HG03045 (cell line): ENCODE measurements at regions not wholly inside any gene's neighbourhood (a gene's known extent, or its start where the extent isn't known, plus 50 kb on each side); places are given as distances from the start of the nearest gene placed in this dataset.

Experiments used
- ATAC-seq: cut with Tn5 transposase; IDR thresholded peaks from one replicate; pipeline ENCODE4 v1.9.1; 2021; ENCODE audit warnings: mild to moderate bottlenecking, moderate library complexity; ENCODE audit not compliant: unreplicated experiment

DNA sequence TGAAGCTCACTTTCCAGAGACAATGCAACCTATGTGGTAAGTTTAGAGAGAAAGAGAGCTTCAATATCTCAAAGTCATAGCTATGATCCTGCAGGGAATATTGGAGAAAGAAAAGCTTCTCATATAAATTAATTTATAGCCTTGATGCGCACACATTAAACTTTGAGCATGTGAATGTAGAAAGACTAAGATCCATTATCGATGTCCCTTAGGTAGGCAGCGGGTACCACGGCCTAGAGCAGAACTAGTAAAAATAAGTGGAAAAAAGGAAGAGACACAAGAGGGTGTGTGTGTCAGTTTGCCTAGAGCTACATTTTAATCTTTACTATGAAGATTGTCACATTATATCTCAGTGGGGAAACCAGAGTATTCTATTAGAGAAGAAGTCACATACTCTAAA is 685.6 kb downstream of the AMY1C start:
- no peak for ATAC-seq

GRCh38 chr1:104440011-104440410 is 690.3 kb downstream of the AMY1C start:
- no peak for ATAC-seq

DNA sequence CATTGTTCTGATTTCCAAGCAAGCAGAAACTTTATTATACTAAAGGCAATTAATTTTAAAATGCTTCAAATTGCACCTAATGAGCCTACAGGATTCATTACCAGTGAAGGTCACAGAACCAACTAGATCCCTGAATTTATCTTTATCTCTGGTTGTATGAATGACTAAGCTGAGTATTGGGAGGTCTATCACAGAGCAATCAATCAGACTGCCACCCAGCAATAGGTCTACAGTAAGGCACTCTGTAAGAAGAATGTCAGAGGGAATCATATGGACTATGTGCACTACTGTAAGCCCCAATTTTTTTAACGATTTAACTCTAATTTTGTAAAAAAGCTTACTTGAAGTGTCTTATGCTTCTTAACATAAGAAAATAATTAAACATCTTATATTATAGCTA is 707.0 kb downstream of the AMY1C start:
- no peak for ATAC-seq

DNA sequence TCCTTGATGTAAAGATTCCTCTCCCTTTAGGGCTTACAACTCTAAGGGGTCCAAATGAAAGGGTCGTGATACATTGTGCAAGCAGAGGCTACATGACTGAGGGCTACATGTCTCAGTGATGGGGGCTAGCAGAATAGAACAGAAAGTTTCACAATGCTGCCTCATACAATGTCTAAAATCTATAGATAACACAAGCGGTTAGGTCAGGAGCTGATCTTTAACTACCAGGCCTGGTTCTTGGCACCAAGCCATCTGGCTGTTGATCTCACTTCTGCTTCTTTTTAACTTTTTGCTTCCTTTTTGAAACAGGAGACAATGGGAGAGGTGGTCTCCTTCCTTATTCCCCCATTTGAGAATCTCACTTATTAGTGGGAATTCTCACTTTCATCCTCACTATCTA is 710.2 kb downstream of the AMY1C start:
- no peak for ATAC-seq

- no peak for ATAC-seq
These were observed 711.2 kb downstream of the AMY1C start for GRCh38 chr1:104460880-104461279.

DNA sequence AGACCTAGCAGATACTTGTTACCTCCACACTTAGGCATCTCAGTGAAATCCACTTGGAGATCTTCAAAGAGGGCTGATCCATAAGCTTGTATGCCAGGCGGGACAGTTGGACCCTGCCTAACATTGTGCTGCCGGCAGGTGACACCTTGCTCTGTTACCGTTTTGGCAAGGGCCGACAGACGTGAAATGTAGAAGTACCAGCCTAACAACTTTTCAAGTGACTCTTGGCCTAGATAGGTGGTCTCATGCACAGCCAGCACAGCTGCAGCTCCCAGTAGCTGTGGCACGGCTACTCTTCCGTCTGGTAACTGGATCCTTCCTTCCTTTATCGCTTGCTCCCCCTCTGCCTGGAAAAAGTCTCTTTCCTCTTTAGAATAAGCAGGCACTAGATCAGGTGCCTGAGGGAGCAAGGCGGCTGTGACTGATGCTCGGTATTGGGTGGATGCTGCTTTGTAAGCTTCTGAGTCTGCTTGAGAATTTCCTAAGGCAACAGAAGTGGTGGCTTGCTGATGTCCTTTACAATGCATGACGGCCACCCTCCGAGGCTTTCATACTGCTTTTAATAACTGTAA is 713.5 kb downstream of the AMY1C start:
- ATAC-seq: no peak

GRCh38 chr1:104466068-104466467 is 716.4 kb downstream of the AMY1C start:
- no peak for ATAC-seq

- ATAC-seq: peak; percentile 57
These were observed 717.9 kb downstream of the AMY1C start for GRCh38 chr1:104467590-104467989.

- no peak for ATAC-seq
These were observed 718.6 kb downstream of the AMY1C start for GRCh38 chr1:104468282-104468681.

GRCh38 chr1:104476126-104476525 is 726.4 kb downstream of the AMY1C start:
- no peak for ATAC-seq

DNA sequence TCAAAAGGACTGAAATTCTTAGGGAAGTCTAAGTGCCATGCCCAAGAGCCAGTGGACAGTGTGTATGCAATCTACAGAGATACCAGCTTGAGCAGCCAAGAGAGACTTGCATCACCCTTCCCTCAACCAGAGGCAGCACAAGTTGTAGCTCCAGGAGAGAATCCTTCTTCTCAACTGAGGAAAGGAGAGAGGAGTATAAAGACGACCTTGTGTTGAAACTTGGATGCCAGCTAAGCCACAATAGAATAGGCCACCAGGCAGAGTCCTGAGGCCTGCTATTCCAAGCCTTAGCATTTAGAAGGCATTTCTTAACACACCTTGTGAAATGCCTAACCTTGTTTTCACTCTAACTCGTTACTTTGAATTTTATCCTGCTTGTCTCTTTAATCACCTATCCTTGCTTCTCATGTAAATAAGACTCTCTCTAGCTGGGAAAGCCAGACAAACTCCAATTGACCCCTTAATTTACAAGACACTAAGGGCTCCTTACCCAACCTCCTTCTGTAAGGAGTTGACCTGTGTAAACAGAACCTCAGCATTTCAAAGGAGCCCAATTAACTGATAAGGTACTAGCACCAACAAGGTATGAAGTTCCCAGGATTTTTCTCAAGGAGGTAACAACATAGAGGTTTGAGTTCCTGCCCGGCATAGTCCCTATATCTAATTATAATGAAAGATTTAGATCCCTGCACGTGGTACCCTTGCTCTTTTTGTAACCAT is 738.8 kb downstream of the AMY1C start:
- no peak for ATAC-seq

- no peak for ATAC-seq
These were observed 776.6 kb downstream of the AMY1C start for GRCh38 chr1:104526158-104526795.

DNA sequence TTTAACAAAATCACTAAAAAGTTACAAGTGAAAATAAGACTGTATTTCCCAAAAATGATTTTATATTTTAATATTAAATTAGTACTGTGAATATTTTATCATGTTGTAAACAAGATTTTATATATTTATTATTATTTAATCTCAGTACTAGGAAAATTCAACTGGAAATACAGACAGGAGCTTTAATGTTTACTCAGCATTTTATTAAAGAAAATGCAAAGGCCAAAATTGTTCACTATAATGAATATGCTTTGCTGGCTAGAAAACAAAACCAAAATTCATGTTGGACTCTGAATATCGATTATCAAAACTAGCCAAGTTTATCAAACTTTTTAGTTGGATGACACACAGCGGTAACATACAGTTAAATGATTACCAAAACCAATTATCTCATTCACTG is 782.3 kb downstream of the AMY1C start:
- no peak for ATAC-seq

- no peak for ATAC-seq
These were observed 824.9 kb downstream of the AMY1C start for GRCh38 chr1:104574620-104575019.

DNA sequence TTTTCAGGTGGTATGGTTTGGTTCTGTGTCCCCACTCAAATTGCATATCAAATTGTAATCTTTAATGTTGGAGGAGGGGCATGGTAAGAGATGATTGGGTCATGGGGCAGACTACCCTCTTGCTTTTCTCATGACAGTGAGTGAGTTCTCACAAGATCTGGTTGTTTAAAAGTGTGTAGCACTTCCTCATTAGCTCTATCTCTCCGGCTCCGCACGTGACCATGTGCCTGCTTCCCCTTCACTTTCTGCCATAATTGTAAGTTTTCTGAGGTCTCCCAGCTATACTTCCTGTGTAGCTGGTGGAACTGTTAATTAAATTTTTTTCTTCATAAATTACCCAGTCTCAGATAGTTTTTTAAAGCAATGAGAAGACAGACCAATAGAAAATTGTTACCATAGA is 843.2 kb downstream of the AMY1C start:
- no peak for ATAC-seq

DNA sequence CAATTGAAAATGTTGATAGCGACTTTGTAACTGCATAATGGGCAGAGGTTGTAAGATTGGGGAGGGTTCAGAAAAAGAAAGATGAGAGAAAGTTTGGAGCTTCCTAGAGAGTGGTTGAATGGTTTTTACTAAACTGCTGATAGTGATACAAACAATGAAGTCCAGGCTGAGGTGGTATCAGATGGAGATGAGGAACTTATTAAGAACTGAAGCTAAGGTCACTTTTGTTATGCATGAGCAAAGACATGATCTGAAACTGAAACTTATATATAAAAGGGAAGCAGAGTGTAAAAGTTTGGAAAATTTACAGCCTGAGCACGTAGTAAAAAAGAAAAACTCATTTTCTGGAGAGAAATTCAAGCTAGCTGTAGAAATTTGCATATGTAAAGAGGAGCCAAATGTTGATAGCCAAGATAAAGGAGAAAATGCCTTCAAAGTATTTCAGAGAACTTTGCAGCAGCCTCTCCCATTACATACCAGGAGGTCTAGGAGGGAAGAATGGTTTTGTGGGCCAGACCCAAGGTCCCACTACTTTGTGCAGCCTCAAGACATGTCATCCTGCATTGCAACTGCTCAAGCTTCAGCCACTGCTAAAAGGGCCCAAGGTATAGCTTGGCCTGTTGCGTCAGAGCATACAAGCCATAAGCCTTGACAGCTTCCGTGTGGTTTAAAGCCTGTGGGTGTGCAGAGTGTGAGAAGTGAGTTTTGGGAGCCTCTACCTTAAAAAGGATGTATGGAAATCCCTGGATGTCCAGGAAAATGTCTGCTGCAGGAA is 843.9 kb downstream of the AMY1C start:
- ATAC-seq: no peak

DNA sequence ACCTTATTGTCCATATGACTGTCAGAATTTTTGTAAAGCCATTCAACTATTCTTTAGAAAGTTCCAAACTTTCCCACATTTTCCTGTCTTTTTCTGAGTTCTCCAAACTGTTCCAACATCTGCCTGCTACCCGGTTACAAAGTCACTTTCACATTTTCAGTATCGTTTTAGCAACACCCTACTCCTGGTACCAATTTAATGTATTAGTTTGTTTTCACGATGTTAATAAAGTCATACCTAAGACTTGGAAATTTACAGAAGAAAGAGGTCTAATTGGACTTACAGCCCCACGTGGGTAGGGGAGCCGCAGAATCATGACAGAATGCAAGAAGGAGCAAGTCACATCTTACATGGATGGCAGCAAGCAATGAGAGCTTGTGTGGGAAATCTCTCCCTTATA is 867.8 kb downstream of the AMY1C start:
- no peak for ATAC-seq

GRCh38 chr1:104621221-104621620 is 871.5 kb downstream of the AMY1C start:
- ATAC-seq: no peak

GRCh38 chr1:104624538-104624937 is 874.8 kb downstream of the AMY1C start:
- no peak for ATAC-seq

GRCh38 chr1:104629589-104629988 is 879.9 kb downstream of the AMY1C start:
- no peak for ATAC-seq

- ATAC-seq: no peak
These were observed 881.0 kb downstream of the AMY1C start for GRCh38 chr1:104630567-104631149.
